Muscle layer of colon (tissue), 2 donors: ENCODE measurements at regions not wholly inside any gene's neighbourhood (a gene's known extent, or its start where the extent isn't known, plus 50 kb on each side); places are given as distances from the start of the nearest gene placed in this dataset.

Source experiments
- H3K27ac ChIP-seq: one replicate; pipeline ENCODE4 v1.7.0; 2013; ENCODE audit warnings: low read depth, mild to moderate bottlenecking, low read length, moderate library complexity
- H3K27me3 ChIP-seq, 2 donors: one replicate each; pipeline ENCODE4 v1.7.0; 2013; ENCODE audit warnings: low read length in 2 of 2, mild to moderate bottlenecking in 2 of 2; ENCODE audit not compliant: insufficient read depth in 2 of 2, control insufficient read depth in 1 of 2
- H3K36me3 ChIP-seq: one replicate; pipeline ENCODE4 v1.7.0; 2013; ENCODE audit warnings: mild to moderate bottlenecking, low read length; ENCODE audit not compliant: insufficient read depth
- H3K4me1 ChIP-seq: one replicate; pipeline ENCODE4 v1.7.0; 2013; ENCODE audit warnings: mild to moderate bottlenecking, low read length; ENCODE audit not compliant: insufficient read depth
- H3K4me3 ChIP-seq, 2 donors: one replicate each; pipeline ENCODE4 v1.7.0; 2013; ENCODE audit warnings: low read length in 2 of 2, low read depth in 1 of 2, mild to moderate bottlenecking in 1 of 2, moderate library complexity in 1 of 2
- H3K9ac ChIP-seq: one replicate; pipeline ENCODE4 v1.7.0; 2013; ENCODE audit warnings: low read length
- H3K9me3 ChIP-seq: one replicate; pipeline ENCODE4 v1.7.0; 2013; ENCODE audit warnings: mild to moderate bottlenecking, low read length
- donor health status: abdominal sarcoma.
- donor health status: Adenocarcinoma of cecum.

DNA sequence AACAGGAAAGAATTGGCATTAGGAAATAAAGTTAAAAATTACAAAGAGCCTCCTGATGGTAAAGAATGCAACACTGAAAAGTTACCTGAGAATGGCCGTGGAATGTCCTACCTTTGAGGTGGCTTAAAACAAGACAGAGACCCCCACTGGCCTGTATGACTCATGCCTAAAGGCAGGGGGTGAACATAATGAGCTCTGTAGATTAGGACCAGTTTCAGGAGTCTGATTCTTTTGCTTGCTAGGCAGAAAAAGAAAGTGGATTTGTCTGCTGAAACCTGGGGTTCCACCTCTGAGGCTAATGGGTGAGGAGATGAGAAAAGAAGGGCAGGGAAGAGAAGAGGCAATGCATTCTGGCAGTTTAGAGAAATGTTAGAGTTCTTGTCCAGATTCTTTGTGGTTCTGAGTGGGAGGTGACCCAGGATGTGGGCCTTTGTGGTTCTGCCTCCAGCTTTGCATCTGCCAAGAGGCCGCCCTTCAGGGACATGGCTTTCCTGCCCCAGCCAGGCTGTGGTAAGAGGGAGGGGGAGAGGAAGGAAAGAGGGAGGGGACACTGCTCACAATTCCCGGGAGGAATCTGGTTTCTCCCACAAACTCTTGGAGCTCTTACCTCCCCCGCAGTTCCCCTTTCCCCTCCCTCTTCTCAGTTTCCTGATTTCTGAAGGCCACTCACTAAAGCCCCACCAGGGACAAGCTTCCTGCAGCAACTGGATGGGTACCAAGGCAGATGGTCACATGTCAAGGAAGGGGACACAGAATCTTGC, 109.6 kb downstream of the EFNB1 start:
- Histone ChIP-seq H3K27me3 (no peaks in the 10 kb centered on the region), H3K9ac (no peak overlapping the region), H3K36me3 (no peaks in the 10 kb centered on the region), H3K4me3 (no peak overlapping the region), H3K9me3 (no peaks in the 10 kb centered on the region), H3K4me1 (peaks cover 8% of the 10 kb centered on the region), H3K27ac (no peak overlapping the region)

DNA sequence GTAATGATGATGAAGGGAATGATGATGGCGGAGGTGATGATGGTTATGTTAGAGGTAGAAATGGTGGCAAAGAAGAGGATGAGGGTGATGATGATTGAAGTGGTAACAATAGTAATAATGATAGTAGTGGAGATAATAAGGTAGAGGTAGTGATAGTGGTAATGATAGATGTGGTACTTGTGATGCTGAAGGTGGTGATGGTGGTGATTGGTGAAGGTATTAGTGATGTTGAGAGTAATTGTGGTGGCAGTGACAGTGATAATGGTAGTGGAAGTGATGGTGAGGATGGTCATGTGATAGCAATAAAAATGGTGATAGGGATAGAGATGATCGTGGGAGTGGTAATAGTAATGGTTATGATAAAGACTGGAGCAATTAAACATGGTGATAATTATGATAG, 108.8 kb downstream of the EFNB1 start:
- H3K9ac ChIP-seq: no peak overlapping the region
- no peak overlapping the region for H3K27ac ChIP-seq
- no peaks in the 10 kb centered on the region for H3K9me3 ChIP-seq
- peaks cover 6% of the 10 kb centered on the region for H3K4me1 ChIP-seq
- no peak overlapping the region for H3K4me3 ChIP-seq
- no peaks in the 10 kb centered on the region for H3K27me3 ChIP-seq
- no peaks in the 10 kb centered on the region for H3K36me3 ChIP-seq

DNA sequence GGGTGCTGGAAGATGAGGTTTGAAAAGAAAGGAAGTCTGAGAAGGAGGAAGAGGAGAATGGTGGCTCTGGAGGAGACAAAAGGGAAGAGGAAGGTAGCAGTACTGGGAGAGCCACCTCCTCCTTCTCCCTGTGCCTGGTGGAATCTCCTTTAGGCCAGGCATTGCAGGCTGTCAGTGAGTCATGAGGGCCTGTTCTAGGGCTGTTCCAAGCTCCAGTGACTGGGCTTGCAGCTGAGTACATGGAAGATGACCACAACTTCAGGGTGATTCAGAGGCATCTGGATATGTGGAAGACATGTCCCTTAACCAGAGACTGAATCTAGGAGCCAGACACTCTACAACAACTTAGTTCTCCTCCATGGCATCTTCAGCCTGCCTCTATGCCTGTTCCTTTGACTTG, 107.8 kb downstream of the EFNB1 start:
- Histone ChIP-seq H3K4me1 (no peaks in the 10 kb centered on the region), H3K9ac (no peak overlapping the region), H3K4me3 (no peak overlapping the region), H3K9me3 (no peaks in the 10 kb centered on the region), H3K36me3 (no peaks in the 10 kb centered on the region), H3K27me3 (no peaks in the 10 kb centered on the region), H3K27ac (no peak overlapping the region)

DNA sequence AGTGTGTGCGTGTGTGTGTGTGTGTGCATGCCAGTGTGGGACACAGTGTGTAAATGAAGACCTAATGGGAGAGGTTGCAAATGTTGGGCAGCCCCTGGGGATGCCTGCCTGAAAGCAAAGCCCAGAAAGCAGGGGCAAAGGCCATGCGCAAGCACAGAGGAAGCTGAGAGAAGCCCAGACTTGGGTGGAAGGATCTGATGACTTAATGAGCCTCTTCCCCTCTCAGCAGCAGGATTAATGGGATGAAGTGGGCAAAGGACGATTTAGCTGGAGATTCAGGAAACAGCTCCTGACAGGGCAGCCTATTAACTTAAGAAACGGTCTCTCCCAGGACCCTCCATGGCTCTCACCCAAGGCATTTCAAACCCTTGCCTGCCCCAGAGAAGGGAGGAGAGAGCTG, 107.3 kb downstream of the EFNB1 start:
- no peaks in the 10 kb centered on the region for H3K9me3 ChIP-seq
- H3K4me1 ChIP-seq: no peaks in the 10 kb centered on the region
- no peaks in the 10 kb centered on the region for H3K27me3 ChIP-seq
- H3K9ac ChIP-seq: no peak overlapping the region
- no peak overlapping the region for H3K4me3 ChIP-seq
- no peaks in the 10 kb centered on the region for H3K36me3 ChIP-seq
- H3K27ac ChIP-seq: no peak overlapping the region

DNA sequence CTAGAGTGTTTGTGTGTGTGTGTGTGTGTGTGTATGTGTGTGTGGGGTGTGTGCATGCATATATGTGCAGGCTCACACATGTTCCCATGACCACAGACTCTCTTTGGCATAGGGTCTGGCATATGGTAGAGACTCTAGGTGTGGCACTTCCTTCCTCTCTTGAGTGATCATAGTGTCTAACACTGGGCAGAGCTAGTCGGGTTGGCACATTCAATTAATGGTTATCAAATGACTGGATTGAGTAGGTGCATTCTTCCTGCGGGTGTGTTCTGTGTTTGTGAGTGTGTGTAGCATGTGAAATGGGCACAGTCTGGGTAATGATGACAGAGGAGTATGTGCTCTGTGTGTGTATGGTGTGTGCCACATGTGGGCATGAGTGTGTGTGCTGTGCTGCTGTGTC, 106.5 kb downstream of the EFNB1 start:
- H3K27me3 ChIP-seq: no peaks in the 10 kb centered on the region
- H3K9me3 ChIP-seq: no peaks in the 10 kb centered on the region
- H3K4me3 ChIP-seq: no peak overlapping the region
- no peak overlapping the region for H3K9ac ChIP-seq
- no peaks in the 10 kb centered on the region for H3K36me3 ChIP-seq
- no peak overlapping the region for H3K27ac ChIP-seq
- H3K4me1 ChIP-seq: no peaks in the 10 kb centered on the region

DNA sequence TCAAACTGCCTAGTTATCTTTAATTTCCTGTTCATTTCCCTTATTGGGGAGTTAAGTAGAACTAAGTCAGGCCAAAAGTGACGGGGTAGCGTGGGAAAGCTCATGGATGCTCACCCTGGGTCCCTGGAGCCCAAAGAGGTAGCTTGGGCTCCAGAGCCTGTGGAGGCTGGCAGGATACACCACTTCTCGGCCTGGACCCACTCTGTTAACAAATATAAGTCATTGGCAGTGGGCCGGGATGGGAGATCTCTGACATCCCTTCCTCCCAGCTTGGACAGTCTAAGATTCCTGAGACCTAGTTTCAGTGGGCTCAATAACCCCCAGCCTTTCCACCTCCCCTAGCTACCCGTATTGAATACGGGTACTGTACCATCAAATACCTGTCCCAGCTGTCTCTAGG, 106.1 kb downstream of the EFNB1 start:
- peaks cover 0 to 1% of the 10 kb centered on the region in 2 donors for H3K27me3 ChIP-seq
- H3K27ac ChIP-seq: no peak overlapping the region
- no peaks in the 10 kb centered on the region for H3K4me1 ChIP-seq
- no peak overlapping the region for H3K9ac ChIP-seq
- H3K36me3 ChIP-seq: no peaks in the 10 kb centered on the region
- H3K4me3 ChIP-seq: no peak overlapping the region
- H3K9me3 ChIP-seq: no peaks in the 10 kb centered on the region

DNA sequence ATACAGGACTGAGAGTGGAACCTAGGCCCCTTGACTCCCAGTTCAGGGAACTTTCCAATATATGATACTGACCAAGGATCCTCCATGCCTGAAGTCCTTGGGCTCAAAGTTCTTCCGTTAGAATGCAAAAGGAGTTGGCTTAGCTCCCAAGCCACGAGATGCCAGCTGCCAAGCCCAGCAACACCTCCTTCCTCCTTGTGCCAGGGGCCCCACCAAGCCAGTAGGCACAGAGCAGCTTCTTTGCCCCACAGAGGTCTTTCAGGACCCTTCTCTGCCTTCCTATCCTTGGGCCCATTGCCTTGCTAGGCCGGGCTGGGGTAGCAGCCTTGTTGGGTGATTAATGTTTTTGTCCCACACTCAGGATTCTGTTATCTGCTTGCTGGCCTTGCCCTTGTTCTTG, 105.6 kb downstream of the EFNB1 start:
- Histone ChIP-seq H3K9ac (no peak overlapping the region), H3K9me3 (no peaks in the 10 kb centered on the region), H3K4me1 (no peaks in the 10 kb centered on the region)

DNA sequence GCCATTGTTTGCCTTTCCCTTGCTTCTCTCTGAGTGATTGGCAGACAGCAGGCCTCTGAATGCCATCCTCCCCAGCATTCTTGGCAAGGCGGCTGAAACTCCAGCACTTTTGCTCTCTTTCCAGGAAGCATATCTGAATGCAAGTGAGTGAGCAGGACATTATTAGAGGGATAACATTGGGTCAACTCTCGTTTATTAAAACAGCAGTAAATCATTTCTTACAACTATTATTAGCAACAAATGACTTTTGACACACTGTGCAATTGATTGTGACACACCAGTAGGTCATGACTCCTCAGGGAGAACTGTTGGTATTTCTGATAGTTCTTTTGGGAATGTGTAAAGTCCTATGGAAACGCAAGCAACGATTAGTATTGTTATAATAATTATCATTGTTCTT, 103.8 kb downstream of the EFNB1 start:
- no peak overlapping the region for H3K27ac ChIP-seq
- H3K36me3 ChIP-seq: no peaks in the 10 kb centered on the region
- no peaks in the 10 kb centered on the region for H3K4me1 ChIP-seq
- peaks cover 0 to 13% of the 10 kb centered on the region in 2 donors for H3K27me3 ChIP-seq
- no peak overlapping the region for H3K9ac ChIP-seq
- no peak overlapping the region for H3K4me3 ChIP-seq
- no peaks in the 10 kb centered on the region for H3K9me3 ChIP-seq

More for the DNA sequence above, 105.6 kb downstream of the EFNB1 start:
- H3K36me3 ChIP-seq: no peaks in the 10 kb centered on the region
- H3K27ac ChIP-seq: no peak overlapping the region
- peaks cover 0 to 6% of the 10 kb centered on the region in 2 donors for H3K27me3 ChIP-seq
- H3K4me3 ChIP-seq: no peak overlapping the region

DNA sequence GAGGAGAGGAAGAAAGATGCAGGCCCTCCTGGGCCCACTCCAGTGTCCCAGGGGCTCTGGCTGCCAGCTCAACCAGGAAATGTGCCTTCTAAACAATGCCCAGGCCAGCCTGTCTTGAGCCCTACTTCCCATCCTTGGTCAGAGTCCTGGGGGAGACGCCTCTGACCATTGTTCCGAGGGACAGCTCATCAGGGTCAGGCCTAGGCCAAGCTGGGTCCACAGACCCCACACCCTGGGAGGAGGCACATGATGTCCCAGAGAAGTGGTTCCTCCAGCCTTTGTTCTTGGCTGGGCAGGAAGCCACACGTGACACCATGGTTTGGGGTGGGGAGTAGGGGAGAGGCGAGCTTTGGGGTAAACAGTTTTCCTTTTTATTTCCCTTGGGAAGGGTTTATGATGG, 102.5 kb downstream of the EFNB1 start:
- no peak overlapping the region for H3K4me3 ChIP-seq
- no peak overlapping the region for H3K9ac ChIP-seq
- peaks cover 0 to 13% of the 10 kb centered on the region in 2 donors for H3K27me3 ChIP-seq
- H3K9me3 ChIP-seq: no peaks in the 10 kb centered on the region
- no peaks in the 10 kb centered on the region for H3K36me3 ChIP-seq
- no peak overlapping the region for H3K27ac ChIP-seq
- H3K4me1 ChIP-seq: no peaks in the 10 kb centered on the region

DNA sequence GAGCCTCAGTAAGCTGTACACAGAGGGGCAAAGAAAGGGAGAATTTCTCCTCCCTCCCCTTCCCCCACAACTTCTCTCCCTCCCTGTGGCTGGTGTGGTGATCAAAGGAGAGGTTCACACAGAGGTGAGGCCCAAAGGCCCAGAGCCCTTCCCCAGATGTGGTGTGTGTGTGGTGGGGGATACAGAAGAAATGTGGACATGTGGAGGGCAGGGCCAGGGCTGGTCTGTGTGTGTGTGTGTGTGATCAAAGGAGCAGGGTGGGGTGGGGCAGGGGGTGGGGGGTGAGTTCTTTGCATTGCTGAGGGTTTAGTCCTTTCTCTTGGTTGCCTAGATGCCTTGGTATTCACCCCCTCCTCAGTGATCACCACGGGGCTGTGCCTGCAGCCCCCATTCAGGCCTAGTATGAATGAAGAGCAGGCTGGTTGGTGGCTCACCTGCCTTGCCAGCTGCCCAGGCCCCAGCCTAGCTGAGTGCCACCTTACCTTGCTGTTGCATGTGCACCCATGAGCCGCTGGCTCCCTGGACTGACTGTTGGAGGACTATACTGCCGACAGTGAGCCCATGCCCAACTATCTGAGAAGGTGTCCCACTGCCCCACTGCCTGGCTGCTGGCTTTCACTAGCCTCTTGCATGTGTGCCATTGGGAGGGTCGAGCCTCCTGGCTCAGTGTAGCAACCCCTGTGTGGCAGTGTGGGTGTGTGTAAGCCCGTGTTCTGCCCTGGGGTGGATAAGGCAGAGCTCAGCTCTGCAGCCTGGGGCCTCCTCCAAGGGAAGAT, 101.9 kb downstream of the EFNB1 start:
- H3K9me3 ChIP-seq: no peaks in the 10 kb centered on the region
- no peak overlapping the region for H3K9ac ChIP-seq
- H3K27me3 ChIP-seq: peaks cover 0 to 13% of the 10 kb centered on the region in 2 donors
- no peaks in the 10 kb centered on the region for H3K36me3 ChIP-seq
- no peak overlapping the region for H3K27ac ChIP-seq
- no peaks in the 10 kb centered on the region for H3K4me1 ChIP-seq
- no peak overlapping the region for H3K4me3 ChIP-seq

DNA sequence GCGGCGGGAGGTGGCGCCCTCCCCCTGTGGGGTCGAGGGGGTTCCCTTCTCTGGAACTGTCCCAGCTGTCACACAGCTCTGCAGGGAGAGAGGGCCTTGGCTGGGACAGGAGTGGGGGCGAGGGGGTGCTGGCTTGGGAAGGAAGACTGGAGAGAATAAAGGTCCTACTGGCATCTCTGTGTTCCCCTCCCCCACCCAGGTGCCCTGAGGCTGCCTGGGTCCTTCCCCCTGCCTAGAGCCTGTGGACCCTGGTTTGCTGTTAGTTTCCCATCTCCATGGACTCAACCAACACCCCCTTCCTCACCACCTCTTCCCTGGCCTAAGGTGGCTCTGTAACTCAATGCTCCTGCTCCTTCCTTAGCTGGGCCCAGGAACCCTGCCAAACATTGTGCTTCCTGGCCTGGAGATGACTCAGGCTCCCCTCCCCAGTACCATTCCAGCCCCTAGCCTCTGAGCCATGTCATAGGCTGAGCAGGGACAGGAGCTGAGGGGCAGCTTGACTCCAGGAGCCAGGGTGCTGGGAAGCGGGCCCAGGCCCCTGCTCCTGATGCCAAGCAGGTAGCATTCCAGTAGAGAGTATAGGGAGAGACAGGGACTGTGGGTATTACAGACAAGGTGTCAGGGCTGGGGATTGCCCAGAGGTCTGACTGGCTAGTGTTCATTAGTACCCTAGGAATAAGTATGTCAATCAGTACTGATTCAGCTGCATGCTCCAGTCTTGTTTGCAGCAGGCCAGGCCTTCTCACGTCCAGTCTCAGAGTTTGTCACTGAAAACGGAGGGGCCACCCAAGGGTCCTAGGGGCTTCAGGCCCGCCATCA, 100.7 kb downstream of the EFNB1 start:
- Histone ChIP-seq H3K4me3 (no peak overlapping the region), H3K4me1 (no peaks in the 10 kb centered on the region), H3K9ac (no peak overlapping the region), H3K36me3 (no peaks in the 10 kb centered on the region), H3K9me3 (no peaks in the 10 kb centered on the region), H3K27me3 (peaks cover 0 to 13% of the 10 kb centered on the region in 2 donors), H3K27ac (no peak overlapping the region)
